HEK293 (cell line): ENCODE measurements at regions not wholly inside any gene's neighbourhood (a gene's known extent, or its start where the extent isn't known, plus 50 kb on each side); places are given as distances from the start of the nearest gene placed in this dataset.
"Not testable (repeated sequence)": the region's sequence is repeated elsewhere in the genome, so short reads cannot be mapped to it uniquely, and the experiment has no call there.

ENCODE experiments used
- CTCF ChIA-PET: fragments of 350-600 bp; formaldehyde crosslinking; extraction: SDS; loops from one replicate; lab custom pipeline; 2021; ENCODE audit warnings: antibody characterized with exemption; lab: Yijun Ruan, JAX
- POLR2A ChIA-PET: fragments of 300-600 bp; formaldehyde crosslinking; extraction: SDS; loops from one replicate; lab custom pipeline; 2020; ENCODE audit warnings: antibody characterized with exemption, inconsistent platforms; lab: Yijun Ruan, JAX
- H3K27ac ChIP-seq: fragments of 200-500 bp; sonication (Bioruptor generic); 2 replicates; pipeline ENCODE4 v1.5.1; 2014; ENCODE audit warnings: low read depth, low read length, control low read depth, inconsistent platforms; ENCODE audit errors: extremely low read depth
- H3K36me3 ChIP-seq, 2 experiments: fragments of 200-500 bp in 1 of 2; sonication (Bioruptor generic) in 1 of 2; 1 replicate in 1 of 2; 2 replicates in 1 of 2; pipeline ENCODE4 v1.5.1; 2014 to 2017; ENCODE audit warnings: inconsistent platforms in 2 of 2, low read length in 2 of 2; ENCODE audit not compliant: control insufficient read depth in 2 of 2, insufficient read depth in 1 of 2
- H3K4me1 ChIP-seq: fragments of 200-500 bp; sonication (Bioruptor generic); 2 replicates; pipeline ENCODE4 v1.5.1; 2014; ENCODE audit warnings: mild to moderate bottlenecking, low read length, inconsistent platforms; ENCODE audit not compliant: control insufficient read depth, insufficient read depth
- H3K4me3 ChIP-seq: 2 replicates; pipeline ENCODE4 v1.5.1; 2011; ENCODE audit warnings: low read depth, mild to moderate bottlenecking, control low read depth, low read length, moderate library complexity
- H3K9me3 ChIP-seq: fragments of 200-500 bp; sonication (Bioruptor generic); 2 replicates; pipeline ENCODE4 v1.5.1; 2014; ENCODE audit warnings: low read depth, low read length, inconsistent platforms; ENCODE audit not compliant: control insufficient read depth, insufficient read depth

- POLR2A ChIA-PET, H3K4me1 ChIP-seq, H3K27ac ChIP-seq, H3K4me3 ChIP-seq, H3K9me3 ChIP-seq, H3K36me3 ChIP-seq, CTCF ChIA-PET: not testable (repeated sequence)
These were observed 194.2 kb downstream of the POTEG start for GRCh38 chr14:19239981-19240380.

- H3K4me1 ChIP-seq, CTCF ChIA-PET, H3K27ac ChIP-seq, H3K4me3 ChIP-seq, H3K9me3 ChIP-seq, POLR2A ChIA-PET, H3K36me3 ChIP-seq: not testable (repeated sequence)
These were observed 193.8 kb downstream of the POTEG start for GRCh38 chr14:19240387-19240786.

GRCh38 chr14:19241451-19241850, 192.7 kb downstream of the POTEG start:
- H3K36me3 ChIP-seq, H3K4me1 ChIP-seq, H3K27ac ChIP-seq, H3K9me3 ChIP-seq, H3K4me3 ChIP-seq, POLR2A ChIA-PET, CTCF ChIA-PET: not testable (repeated sequence)

- H3K9me3 ChIP-seq, H3K4me1 ChIP-seq, CTCF ChIA-PET, H3K27ac ChIP-seq, POLR2A ChIA-PET, H3K36me3 ChIP-seq, H3K4me3 ChIP-seq: not testable (repeated sequence)
These were observed 191.6 kb downstream of the POTEG start for GRCh38 chr14:19242529-19242928.

GRCh38 chr14:19266908-19267307, 167.2 kb downstream of the POTEG start:
- H3K9me3 ChIP-seq, POLR2A ChIA-PET, CTCF ChIA-PET: not testable (repeated sequence)

GRCh38 chr14:19267636-19268035, 166.5 kb downstream of the POTEG start:
- H3K4me1 ChIP-seq, H3K9me3 ChIP-seq, POLR2A ChIA-PET, CTCF ChIA-PET, H3K4me3 ChIP-seq, H3K36me3 ChIP-seq, H3K27ac ChIP-seq: not testable (repeated sequence)

More at GRCh38 chr14:19266908-19267307, 167.2 kb downstream of the POTEG start:
- not testable (repeated sequence) for H3K27ac ChIP-seq, H3K4me3 ChIP-seq, H3K36me3 ChIP-seq, H3K4me1 ChIP-seq

GRCh38 chr14:19268047-19268627, 166.0 kb downstream of the POTEG start:
- H3K4me1 ChIP-seq, CTCF ChIA-PET, H3K27ac ChIP-seq, POLR2A ChIA-PET, H3K4me3 ChIP-seq, H3K9me3 ChIP-seq, H3K36me3 ChIP-seq: not testable (repeated sequence)

GRCh38 chr14:19272235-19272634, 161.9 kb downstream of the POTEG start:
- POLR2A ChIA-PET: not testable (repeated sequence)

GRCh38 chr14:19289669-19290068, 144.5 kb downstream of the POTEG start:
- POLR2A ChIA-PET, H3K4me3 ChIP-seq, H3K36me3 ChIP-seq, CTCF ChIA-PET, H3K27ac ChIP-seq, H3K9me3 ChIP-seq, H3K4me1 ChIP-seq: not testable (repeated sequence)

More at GRCh38 chr14:19272235-19272634, 161.9 kb downstream of the POTEG start:
- H3K4me3 ChIP-seq, CTCF ChIA-PET, H3K9me3 ChIP-seq, H3K4me1 ChIP-seq, H3K36me3 ChIP-seq, H3K27ac ChIP-seq: not testable (repeated sequence)

GRCh38 chr14:19300243-19300642, 133.9 kb downstream of the POTEG start:
- POLR2A ChIA-PET, H3K9me3 ChIP-seq, H3K36me3 ChIP-seq, H3K4me3 ChIP-seq, H3K4me1 ChIP-seq, H3K27ac ChIP-seq, CTCF ChIA-PET: not testable (repeated sequence)

- H3K36me3 ChIP-seq, H3K4me3 ChIP-seq, POLR2A ChIA-PET, H3K4me1 ChIP-seq, CTCF ChIA-PET, H3K9me3 ChIP-seq, H3K27ac ChIP-seq: not testable (repeated sequence)
These were observed 133.3 kb downstream of the POTEG start for GRCh38 chr14:19300838-19301237.
